AG20443 (cell line): ENCODE measurements at regions not wholly inside any gene's neighbourhood (a gene's known extent, or its start where the extent isn't known, plus 50 kb on each side); places are given as distances from the start of the nearest gene placed in this dataset.

ENCODE experiments used
- DNase-seq: peaks from one replicate; pipeline ENCODE4 v3.0.0; 2012; ENCODE audit warnings: low spot score, mixed read lengths

GRCh38 chr1:83673312-83673711 is 325.6 kb downstream of the TTLL7 start:
- DNase-seq, result peak; percentile 25

GRCh38 chr1:83671586-83671985 is 327.3 kb downstream of the TTLL7 start:
- DNase-seq, result no peak

DNA sequence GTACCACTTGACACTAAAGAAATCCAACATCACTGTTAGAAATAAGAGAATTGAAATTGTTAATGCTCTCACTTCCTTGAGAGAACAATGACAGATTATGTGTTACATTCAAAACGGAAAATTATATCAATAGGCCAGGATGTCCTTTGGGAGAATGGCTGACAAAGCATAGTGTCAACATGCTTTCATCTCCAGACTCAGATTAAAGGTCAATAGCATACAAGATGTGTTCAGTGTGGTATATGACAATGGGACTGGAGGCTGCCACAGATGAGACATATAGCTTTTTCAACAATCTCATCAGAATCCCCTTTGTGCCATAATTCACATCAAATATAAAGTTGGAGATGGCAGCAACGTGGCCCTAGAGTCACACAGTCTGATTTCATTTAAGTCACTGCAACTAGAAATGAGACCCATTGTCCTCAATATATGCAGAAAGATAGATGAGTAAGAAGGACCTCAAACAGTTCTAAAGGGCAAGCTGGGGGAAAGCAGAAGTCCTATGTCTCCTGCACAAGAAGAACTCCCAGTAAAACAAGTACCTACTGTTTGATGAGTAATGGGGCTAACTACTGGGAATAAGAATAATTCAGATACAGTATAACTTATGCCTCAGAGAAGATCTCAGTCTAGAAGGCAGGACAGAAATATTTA is 327.9 kb downstream of the TTLL7 start:
- DNase-seq, result no peak

DNA sequence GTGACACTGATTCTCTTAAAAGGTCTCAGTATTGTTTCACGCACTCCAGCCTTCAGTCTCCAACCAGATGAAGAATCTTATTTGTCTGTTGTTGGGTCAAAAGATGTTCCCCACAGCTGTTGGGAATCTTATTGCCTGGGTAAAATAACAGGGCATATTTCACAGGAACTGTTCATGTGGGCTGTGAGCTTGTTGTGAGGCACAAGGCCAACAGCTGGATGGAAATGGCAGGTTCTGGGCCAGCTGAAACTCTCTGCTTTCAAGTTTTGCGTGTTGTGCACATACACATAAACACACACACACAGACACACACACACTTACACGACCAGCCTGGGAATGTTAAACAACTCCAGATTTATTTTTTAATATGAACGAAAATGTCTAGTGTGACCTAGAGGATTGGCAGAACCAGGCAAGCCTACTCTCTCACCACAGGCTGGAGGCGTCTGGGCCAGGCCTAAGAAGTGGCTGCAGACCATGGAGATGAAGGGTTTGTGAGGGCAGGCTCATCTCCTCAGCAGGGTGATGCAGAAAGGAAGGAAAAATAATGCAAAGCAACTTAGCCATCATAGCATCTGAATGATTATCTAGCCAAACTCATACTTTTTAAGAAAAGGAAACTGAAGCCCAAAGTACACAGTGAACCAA is 357.0 kb downstream of the TTLL7 start:
- peak; percentile 37 for DNase-seq

GRCh38 chr1:83641206-83641658 is 357.7 kb downstream of the TTLL7 start:
- peak; percentile 58 for DNase-seq

DNA sequence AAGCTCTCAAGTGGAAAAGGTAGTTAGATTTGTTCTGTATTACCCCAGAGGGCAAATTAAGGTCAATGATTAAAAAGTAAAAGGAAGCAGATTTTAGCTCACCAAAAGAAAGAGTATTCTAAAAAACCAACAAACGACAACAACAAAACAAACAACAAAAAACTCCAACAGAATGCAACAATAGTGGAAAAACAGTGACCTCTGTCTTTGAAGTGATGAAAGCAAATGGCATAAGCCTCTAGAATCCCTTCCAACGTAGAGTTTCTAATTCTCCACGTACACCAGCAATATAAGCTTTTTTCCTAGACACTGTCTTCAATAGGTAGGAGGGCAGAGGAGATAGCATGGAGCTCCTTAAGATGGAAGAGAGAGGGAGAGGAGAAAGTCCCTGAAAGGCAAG is 359.1 kb downstream of the TTLL7 start:
- DNase-seq, result no peak

GRCh38 chr1:83637586-83637985 is 361.3 kb downstream of the TTLL7 start:
- DNase-seq, result no peak

GRCh38 chr1:83637009-83637408 is 361.9 kb downstream of the TTLL7 start:
- DNase-seq, result no peak

DNA sequence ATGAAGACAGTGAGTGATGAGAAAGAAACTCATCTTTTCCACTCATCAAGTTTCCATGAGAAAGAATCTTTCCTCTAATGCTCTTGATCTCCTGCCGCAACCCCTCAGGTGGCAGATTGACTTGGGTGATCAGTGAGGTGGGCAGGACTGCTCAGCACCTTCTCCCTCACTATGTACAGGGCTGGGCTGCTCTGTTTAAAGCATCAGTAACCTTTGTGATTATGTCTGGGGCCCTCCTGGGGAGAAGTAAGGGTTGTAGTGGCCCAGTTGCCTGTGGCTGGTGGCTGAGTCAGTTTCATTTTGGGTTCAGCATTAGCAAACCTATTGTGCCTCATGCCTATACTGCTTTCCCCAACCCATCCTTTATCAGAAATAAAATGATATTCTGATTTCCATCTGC is 366.0 kb downstream of the TTLL7 start:
- DNase-seq, result no peak

- no peak for DNase-seq
Observed at GRCh38 chr1:83631851-83632250, 367.1 kb downstream of the TTLL7 start.

DNA sequence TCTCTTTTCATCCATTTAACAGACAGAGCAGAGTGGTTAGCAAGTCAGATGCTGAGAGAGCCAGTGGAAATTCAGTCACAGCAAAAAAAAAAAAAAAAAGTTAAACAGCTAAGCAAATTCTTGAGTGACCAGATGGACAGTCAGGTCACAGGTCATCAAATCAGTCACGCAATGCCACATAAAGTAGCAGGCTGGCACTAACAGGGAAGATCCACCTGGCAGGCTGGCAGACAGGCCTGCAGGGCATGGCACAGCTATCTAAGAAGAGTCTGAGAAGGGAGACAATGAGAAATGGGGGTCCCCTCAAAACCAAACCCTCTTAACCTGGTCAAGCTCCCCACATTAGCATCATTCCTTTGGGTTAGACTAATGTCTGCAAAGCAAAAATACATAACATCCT is 371.9 kb downstream of the TTLL7 start:
- no peak for DNase-seq

GRCh38 chr1:83626603-83627002 is 372.3 kb downstream of the TTLL7 start:
- no peak for DNase-seq

DNA sequence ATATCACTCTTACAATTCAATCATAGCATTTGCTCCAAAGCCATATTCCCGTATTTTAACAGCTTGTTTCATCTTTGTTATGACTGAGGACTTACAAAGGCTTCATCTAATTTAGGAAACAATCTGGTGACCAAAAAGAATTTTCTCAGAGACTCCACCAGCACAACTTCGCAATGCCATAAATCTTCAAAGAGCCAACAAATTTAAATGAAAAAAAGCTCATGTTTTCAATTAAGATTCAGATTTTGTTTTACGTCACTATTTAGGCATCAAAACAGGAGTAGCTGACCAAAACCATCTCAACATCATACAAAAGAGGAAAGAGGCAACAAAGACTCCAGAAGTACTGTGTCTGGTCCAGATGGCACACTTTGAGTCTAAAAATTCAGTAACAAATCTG is 373.3 kb downstream of the TTLL7 start:
- DNase-seq, result no peak

DNA sequence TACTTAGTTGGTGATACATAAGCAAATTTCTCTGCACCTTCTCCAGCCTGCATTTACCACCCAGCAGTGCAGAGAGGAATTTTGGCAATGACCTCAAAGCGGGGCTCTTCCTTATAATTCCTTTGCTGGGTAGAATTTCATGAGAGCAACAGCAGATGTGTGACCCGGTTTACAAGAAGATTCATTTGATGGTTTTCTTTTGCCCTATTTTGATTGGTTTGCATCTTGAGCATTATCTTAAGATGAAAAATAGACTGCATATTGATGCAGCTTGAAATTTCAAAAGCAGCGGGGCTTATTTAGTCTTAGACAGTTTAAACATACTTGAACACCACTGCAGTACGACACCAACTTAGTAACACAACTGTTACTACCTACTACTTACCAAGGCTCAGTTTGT is 378.9 kb downstream of the TTLL7 start:
- DNase-seq, result no peak

GRCh38 chr1:83619170-83619896 is 379.6 kb downstream of the TTLL7 start:
- DNase-seq, result no peak

GRCh38 chr1:83617883-83618282 is 381.0 kb downstream of the TTLL7 start:
- DNase-seq, result no peak

GRCh38 chr1:83615370-83615769 is 383.6 kb downstream of the TTLL7 start:
- no peak for DNase-seq

GRCh38 chr1:83606416-83606955 is 392.4 kb downstream of the TTLL7 start:
- DNase-seq, result no peak

GRCh38 chr1:83596331-83596730 is 402.6 kb downstream of the TTLL7 start:
- no peak for DNase-seq

DNA sequence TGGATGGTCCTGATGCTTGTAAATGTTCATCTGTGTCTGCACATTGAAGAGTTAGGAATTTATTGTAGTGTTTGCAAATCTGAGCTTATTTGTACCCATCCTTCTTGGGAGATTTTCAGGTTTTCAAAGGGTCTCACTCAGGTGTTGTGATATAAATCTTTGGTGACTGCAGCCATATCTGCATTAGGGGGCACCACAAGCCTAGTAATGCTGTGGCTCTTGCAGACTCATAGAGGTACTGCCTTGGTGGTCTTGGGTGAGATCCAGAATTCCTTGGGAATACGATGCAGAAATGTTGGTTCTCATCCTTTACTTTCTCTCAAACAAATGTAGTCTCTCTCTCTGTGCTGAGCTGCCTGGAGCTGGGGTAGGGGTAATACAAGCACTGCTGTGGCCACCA is 405.9 kb downstream of the TTLL7 start:
- no peak for DNase-seq

- no peak for DNase-seq
Observed at GRCh38 chr1:83588140-83588539, 410.8 kb downstream of the TTLL7 start.

GRCh38 chr1:83583351-83584014 is 415.4 kb downstream of the TTLL7 start:
- no peak for DNase-seq
